Common myeloid progenitor, CD34-positive (primary cell): ENCODE measurements at regions not wholly inside any gene's neighbourhood (a gene's known extent, or its start where the extent isn't known, plus 50 kb on each side); places are given as distances from the start of the nearest gene placed in this dataset.
"Not testable (repeated sequence)": the region's sequence is repeated elsewhere in the genome, so short reads cannot be mapped to it uniquely, and the experiment has no call there.

Experiments used
- CTCF ChIA-PET: fragments of 350-600 bp; sonication (Branson Sonifier 250); formaldehyde crosslinking; loops from one replicate; lab custom pipeline; 2021; ENCODE audit warnings: antibody characterized with exemption; lab: Charles Lee
- POLR2A ChIA-PET: fragments of 350-600 bp; sonication (Branson Sonifier 250); formaldehyde crosslinking; loops from one replicate; lab custom pipeline; 2021; ENCODE audit warnings: antibody characterized with exemption; lab: Charles Lee
- DNase-seq, 3 donors: peaks; one replicate each; pipeline versions ENCODE4 v3.0.0 to v3.0.0-alpha.2; 2013
- H3K27ac ChIP-seq, 2 experiments: 1 replicate in 1 of 2; 2 replicates in 1 of 2; pipeline ENCODE4 v1.7.0; 2013; ENCODE audit warnings: inconsistent platforms in 2 of 2, low read length in 2 of 2, mild to moderate bottlenecking in 2 of 2, low read depth in 1 of 2, moderate library complexity in 1 of 2; ENCODE audit not compliant: severe bottlenecking in 2 of 2, insufficient read depth in 1 of 2, poor library complexity in 1 of 2
- H3K27me3 ChIP-seq, 5 experiments: replicated peaks in 2 of 5; 1 replicate in 3 of 5; 2 replicates in 2 of 5; pipeline versions ENCODE4 v1.6.1 to v1.7.0; 2013; ENCODE audit warnings: low read length in 4 of 5, mild to moderate bottlenecking in 2 of 5, moderate library complexity in 2 of 5, inconsistent platforms in 1 of 5; ENCODE audit not compliant: insufficient read depth in 5 of 5, control insufficient read depth in 4 of 5
- H3K36me3 ChIP-seq, 4 experiments: 1 replicate in 2 of 4; 2 replicates in 2 of 4; pipeline versions ENCODE4 v1.6.1 to v1.7.0; 2013; ENCODE audit warnings: low read length in 3 of 4, control low read depth in 1 of 4, mild to moderate bottlenecking in 1 of 4; ENCODE audit not compliant: control insufficient read depth in 4 of 4, insufficient read depth in 4 of 4
- H3K4me1 ChIP-seq, 4 experiments: 1 replicate in 3 of 4; 2 replicates in 1 of 4; pipeline versions ENCODE4 v1.6.1 to v1.7.1; 2013; ENCODE audit warnings: low read length in 3 of 4, mild to moderate bottlenecking in 3 of 4, control low read depth in 1 of 4, inconsistent platforms in 1 of 4, moderate library complexity in 1 of 4; ENCODE audit not compliant: control insufficient read depth in 4 of 4, insufficient read depth in 4 of 4; ENCODE audit errors: control extremely low read depth in 1 of 4
- H3K4me3 ChIP-seq, 7 experiments: 1 replicate in 4 of 7; 2 replicates in 3 of 7; pipeline versions ENCODE4 v1.5.1 to v1.7.0; 2013; ENCODE audit warnings: mild to moderate bottlenecking in 7 of 7, low read length in 6 of 7, moderate library complexity in 6 of 7, inconsistent platforms in 2 of 7, low read depth in 2 of 7, control low read depth in 1 of 7; ENCODE audit not compliant: insufficient read depth in 4 of 7, control insufficient read depth in 1 of 7; ENCODE audit errors: extremely low read depth in 1 of 7
- H3K9me3 ChIP-seq, 5 experiments: 1 replicate in 4 of 5; 2 replicates in 1 of 5; pipeline versions ENCODE4 v1.6.1 to v1.7.1; 2013; ENCODE audit warnings: low read length in 4 of 5, mild to moderate bottlenecking in 2 of 5, inconsistent platforms in 1 of 5, low read depth in 1 of 5, moderate library complexity in 1 of 5; ENCODE audit not compliant: control insufficient read depth in 4 of 5, insufficient read depth in 2 of 5; ENCODE audit errors: control extremely low read depth in 1 of 5
- WGBS: methylation state at CpG from one replicate; pipeline ENCODE4 v1.1.5; 2013; ENCODE audit not compliant: insufficient coverage; 5-methylcytosine and 5-hydroxymethylcytosine counted together

- DNase-seq, H3K4me3 ChIP-seq, H3K27me3 ChIP-seq, H3K9me3 ChIP-seq, POLR2A ChIA-PET, H3K36me3 ChIP-seq, H3K27ac ChIP-seq, H3K4me1 ChIP-seq, CTCF ChIA-PET: not testable (repeated sequence)
- 83% methylated on average over 6 of the region's 13 CpGs for WGBS
Measured at GRCh38 chr3:125771506-125771905, 176.2 kb upstream of the OSBPL11 start.

- H3K36me3 ChIP-seq, CTCF ChIA-PET, H3K27me3 ChIP-seq, H3K4me1 ChIP-seq, H3K27ac ChIP-seq, DNase-seq, POLR2A ChIA-PET, H3K4me3 ChIP-seq, H3K9me3 ChIP-seq: not testable (repeated sequence)
- WGBS: no CpG with 5 or more reads among the region's 7 CpGs
Measured at GRCh38 chr3:125774433-125775034, 179.2 kb upstream of the OSBPL11 start.

GRCh38 chr3:125775106-125775505 is 179.8 kb upstream of the OSBPL11 start:
- H3K4me3 ChIP-seq, H3K27me3 ChIP-seq, H3K36me3 ChIP-seq, DNase-seq, H3K27ac ChIP-seq, H3K4me1 ChIP-seq, POLR2A ChIA-PET, H3K9me3 ChIP-seq, CTCF ChIA-PET: not testable (repeated sequence)
- no CpG with 5 or more reads among the region's 3 CpGs for WGBS

GRCh38 chr3:125775606-125776294 is 180.5 kb upstream of the OSBPL11 start:
- CTCF ChIA-PET, DNase-seq, H3K9me3 ChIP-seq, H3K4me3 ChIP-seq, H3K36me3 ChIP-seq, H3K27ac ChIP-seq, H3K4me1 ChIP-seq, H3K27me3 ChIP-seq, POLR2A ChIA-PET: not testable (repeated sequence)
- WGBS: 100% methylated on average over 2 of the region's 7 CpGs

- CTCF ChIA-PET, POLR2A ChIA-PET: not testable (repeated sequence)
Measured at GRCh38 chr3:125779276-125779675, 184.0 kb upstream of the OSBPL11 start.

GRCh38 chr3:125779918-125780317 is 184.6 kb upstream of the OSBPL11 start:
- DNase-seq, H3K27me3 ChIP-seq, POLR2A ChIA-PET, H3K36me3 ChIP-seq, H3K9me3 ChIP-seq, H3K4me3 ChIP-seq, H3K4me1 ChIP-seq, CTCF ChIA-PET, H3K27ac ChIP-seq: not testable (repeated sequence)
- 92% methylated on average over 3 of the region's 5 CpGs for WGBS

More at GRCh38 chr3:125779276-125779675, 184.0 kb upstream of the OSBPL11 start:
- not testable (repeated sequence) for DNase-seq, H3K27ac ChIP-seq, H3K9me3 ChIP-seq, H3K36me3 ChIP-seq, H3K4me3 ChIP-seq, H3K27me3 ChIP-seq, H3K4me1 ChIP-seq
- WGBS: 100% methylated on average over 1 of the region's 1 CpG

- H3K9me3 ChIP-seq, H3K27me3 ChIP-seq, H3K4me1 ChIP-seq, H3K27ac ChIP-seq, H3K4me3 ChIP-seq, DNase-seq, H3K36me3 ChIP-seq, CTCF ChIA-PET, POLR2A ChIA-PET: not testable (repeated sequence)
- WGBS: 83% methylated on average over 1 of the region's 2 CpGs
Measured at GRCh38 chr3:125781678-125782077, 186.4 kb upstream of the OSBPL11 start.
